ENCODE measurements at regions not wholly inside any gene's neighbourhood (a gene's known extent, or its start where the extent isn't known, plus 50 kb on each side); places are given as distances from the start of the nearest gene placed in this dataset.

DNA sequence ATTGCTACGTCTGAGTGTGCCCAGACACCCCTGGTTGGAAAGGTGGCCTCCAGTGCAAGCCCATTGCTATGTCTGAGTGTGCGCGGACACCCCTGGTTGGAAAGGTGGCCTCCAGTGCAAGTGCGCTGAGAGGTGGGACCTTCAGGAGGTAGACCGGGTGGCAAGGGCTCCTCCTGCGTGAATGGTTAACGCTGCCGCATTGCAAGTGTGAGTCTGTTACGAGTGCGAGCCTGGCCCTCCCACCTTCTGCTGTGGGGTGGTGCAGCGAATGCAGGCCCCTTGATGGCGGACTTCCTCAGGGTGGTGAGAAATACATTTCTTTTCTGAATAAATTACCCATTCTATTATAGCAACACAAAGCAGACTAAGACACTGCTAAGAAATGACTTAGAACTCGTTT is 208.8 kb downstream of the DLL1 start:
- Mint-ChIP-seq H3K4me1 (ENCODE audit: low read depth) (peaks cover 3% of the 10 kb centered on the region), H3K27me3 (no peaks in the 10 kb centered on the region), H3K9me3 (no peaks in the 10 kb centered on the region), H3K36me3 (no peaks in the 10 kb centered on the region), H3K4me3 (no peak overlapping the region), H3K27ac (no peak overlapping the region)
- intact Hi-C loops (cut with micrococcal nuclease), result loop anchor here (10.0 kb wide), 1 partner anchor 213 kb away; the partner anchor contains the start of gene DLL1
- CTCF ChIA-PET, result no interaction called here
- no peak for DNase-seq
- POLR2A ChIA-PET, result no interaction called here

DNA sequence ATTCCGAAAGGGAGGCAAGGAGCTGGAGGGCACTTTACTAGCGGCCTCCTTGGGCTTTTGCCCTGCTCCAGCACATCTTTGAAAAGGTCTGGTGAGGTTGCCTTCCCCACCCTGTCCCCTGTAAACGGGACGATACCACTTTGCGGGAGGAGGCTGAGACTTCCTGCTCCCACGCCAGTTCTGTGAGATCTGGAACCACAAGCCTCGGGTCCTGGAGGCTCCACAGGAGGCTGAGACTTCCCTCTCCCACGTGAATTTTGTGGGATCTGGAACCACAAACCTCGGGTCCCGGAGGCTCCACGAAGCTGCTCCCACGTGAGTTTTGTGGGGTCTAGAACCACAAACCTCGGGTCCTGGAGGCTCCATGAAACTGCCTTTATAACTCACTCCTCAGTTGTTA is 209.3 kb downstream of the DLL1 start:
- Mint-ChIP-seq H3K4me3 (no peak overlapping the region), H3K4me1 (ENCODE audit: low read depth) (no peaks in the 10 kb centered on the region), H3K27me3 (no peaks in the 10 kb centered on the region), H3K9me3 (no peaks in the 10 kb centered on the region), H3K36me3 (no peaks in the 10 kb centered on the region), H3K27ac (no peak overlapping the region)
- no peak for DNase-seq
- ChIA-PET POLR2A (no interaction called here), CTCF (no interaction called here)
- intact Hi-C loops (cut with micrococcal nuclease), result loop anchor here (10.0 kb wide), 1 partner anchor 213 kb away; the partner anchor contains the start of gene DLL1

DNA sequence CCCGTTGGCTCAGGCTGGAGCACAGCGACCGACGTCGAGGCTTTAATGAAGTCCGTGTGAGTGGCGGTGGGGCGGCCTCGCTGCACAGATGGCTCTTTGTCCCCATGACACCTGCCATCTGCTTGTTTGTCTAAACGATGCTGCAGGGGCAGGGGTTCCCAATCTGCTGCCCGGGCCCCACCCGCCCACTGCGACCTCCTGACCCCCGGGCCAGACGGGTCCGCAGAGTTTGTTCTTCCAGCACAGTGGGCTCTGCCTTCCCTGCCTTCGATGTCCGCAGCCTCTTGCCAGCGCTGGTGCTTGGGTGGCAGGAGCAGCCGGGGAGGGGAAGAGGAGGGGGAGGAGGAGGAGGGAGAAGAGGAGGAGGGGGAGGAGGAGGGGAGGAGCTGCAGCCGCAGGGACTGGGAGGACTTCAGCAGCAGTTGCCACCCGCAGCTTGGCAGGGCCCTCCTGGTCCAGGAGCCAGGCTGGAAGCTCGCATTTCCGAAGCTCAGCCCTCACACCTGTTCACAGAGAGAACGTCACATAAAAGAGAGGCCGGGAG is 210.0 kb downstream of the DLL1 start:
- H3K36me3 Mint-ChIP-seq, result no peaks in the 10 kb centered on the region
- H3K4me1 Mint-ChIP-seq (ENCODE audit: low read depth), result no peaks in the 10 kb centered on the region
- ChIA-PET CTCF (no interaction called here), POLR2A (no interaction called here)
- H3K9me3 Mint-ChIP-seq, result no peaks in the 10 kb centered on the region
- no peak overlapping the region for H3K27ac Mint-ChIP-seq
- H3K4me3 Mint-ChIP-seq, result no peak overlapping the region
- intact Hi-C loops (cut with micrococcal nuclease), result loop anchor here (10.0 kb wide), 1 partner anchor 214 kb away; the partner anchor contains the start of gene DLL1
- DNase-seq, result no peak
- H3K27me3 Mint-ChIP-seq, result no peaks in the 10 kb centered on the region

DNA sequence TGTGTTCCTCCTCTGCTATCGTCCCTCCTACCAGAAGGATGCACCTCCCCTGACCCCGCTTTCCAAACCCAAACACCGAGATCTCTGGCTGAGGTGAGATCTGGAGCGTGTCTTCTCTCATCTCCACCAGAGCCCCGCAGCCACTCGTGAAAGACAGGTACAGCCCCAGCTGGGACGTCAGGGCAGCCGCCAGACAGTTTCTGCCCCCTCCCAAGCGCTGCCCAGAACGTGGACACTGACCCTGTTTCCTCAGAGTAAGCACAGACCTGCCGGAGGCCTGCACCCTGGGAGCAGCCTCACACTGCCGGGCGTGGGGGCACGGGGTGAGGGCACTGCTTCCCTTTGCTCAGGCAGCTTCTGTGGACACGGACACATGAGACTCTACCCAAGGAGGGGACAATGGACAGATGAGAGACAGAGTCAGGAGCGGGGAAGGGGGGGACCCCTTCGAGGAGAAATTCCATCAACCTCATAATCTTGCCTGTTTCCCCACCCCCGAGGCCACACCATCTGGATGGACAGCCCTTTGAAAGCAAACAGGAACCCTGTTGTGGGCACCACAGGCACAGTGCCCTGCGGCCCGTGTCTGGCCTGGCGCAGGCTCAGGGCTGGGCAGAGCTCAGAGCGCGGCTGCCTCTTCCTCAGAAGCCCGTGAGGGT is 210.6 kb downstream of the DLL1 start:
- Mint-ChIP-seq H3K9me3 (no peaks in the 10 kb centered on the region), H3K4me3 (no peak overlapping the region), H3K4me1 (ENCODE audit: low read depth) (no peaks in the 10 kb centered on the region), H3K27me3 (no peaks in the 10 kb centered on the region), H3K27ac (no peak overlapping the region), H3K36me3 (no peaks in the 10 kb centered on the region)
- intact Hi-C loops (cut with micrococcal nuclease), result loop anchor here (10.0 kb wide), 1 partner anchor 215 kb away; the partner anchor contains the start of gene DLL1
- ChIA-PET CTCF (no interaction called here), POLR2A (no interaction called here)
- no peak for DNase-seq

DNA sequence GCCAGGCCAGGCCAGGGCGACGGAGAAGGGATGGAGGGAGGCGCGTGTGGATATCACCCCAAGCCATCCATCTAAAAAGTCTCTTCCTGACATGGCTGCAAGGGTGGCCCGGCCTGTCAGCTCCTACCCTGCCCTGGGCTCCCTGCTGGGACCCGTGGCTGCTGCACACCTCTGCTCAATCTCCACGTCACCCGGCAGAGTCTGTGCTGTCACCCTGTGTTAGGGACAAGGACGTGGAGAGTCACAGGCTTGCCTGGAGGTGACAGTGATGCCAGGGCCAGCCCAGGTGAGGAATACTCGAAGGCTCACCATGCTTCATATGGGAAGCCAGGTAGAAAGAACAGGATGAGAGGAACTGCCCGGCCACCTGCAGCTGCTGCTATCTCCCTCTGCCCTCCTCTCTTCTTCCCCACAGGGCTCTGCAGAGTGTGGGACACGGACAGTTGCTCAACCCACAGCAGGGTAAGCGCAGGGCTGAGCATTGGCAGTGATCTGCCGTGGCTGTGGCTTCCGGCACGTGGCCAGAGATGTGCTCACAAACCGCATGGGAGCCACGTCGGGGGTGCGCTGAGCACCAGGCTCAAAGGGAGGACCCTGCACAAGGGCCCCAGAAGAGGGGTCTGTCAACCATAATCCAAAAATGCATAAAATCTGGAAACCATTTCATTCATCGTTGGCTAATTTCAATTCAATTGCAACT is 214.3 kb downstream of the DLL1 start:
- intact Hi-C loops (cut with micrococcal nuclease), result no loop called here
- ChIA-PET POLR2A (no interaction called here), CTCF (no interaction called here)
- Mint-ChIP-seq H3K4me3 (no peak overlapping the region), H3K9me3 (no peaks in the 10 kb centered on the region), H3K27ac (no peak overlapping the region), H3K36me3 (no peaks in the 10 kb centered on the region), H3K27me3 (peaks cover 10% of the 10 kb centered on the region), H3K4me1 (ENCODE audit: low read depth) (no peaks in the 10 kb centered on the region)
- DNase-seq, result no peak

DNA sequence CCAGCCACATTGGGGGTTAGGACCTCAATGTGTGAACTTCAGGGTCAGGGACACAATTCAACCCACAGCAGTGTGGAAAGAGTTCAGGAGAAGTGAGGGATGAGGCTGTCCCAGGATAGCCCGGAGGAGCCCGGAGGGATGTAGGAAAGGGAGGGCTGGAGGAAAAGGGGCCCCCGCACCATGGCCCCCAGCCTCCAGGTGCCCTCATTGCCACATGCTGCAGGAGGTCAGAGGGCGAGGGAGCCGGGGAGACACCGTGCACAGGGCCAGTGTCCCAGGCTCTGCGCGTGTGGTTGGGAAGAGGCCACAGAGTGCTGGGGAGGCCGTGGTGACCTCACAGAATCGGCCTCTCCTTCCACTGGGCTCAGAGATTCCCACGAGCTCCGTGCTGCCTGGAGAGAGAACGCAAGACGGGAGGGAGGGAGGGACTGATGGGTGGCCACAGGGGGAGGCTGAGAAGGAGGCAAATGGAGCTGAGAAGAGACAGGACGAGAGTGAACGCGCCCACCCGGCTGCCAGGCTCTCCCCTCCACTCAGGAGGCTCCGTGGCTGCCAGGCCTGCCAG is 215.1 kb downstream of the DLL1 start:
- no peak for DNase-seq
- Mint-ChIP-seq H3K27me3 (peaks cover 12% of the 10 kb centered on the region), H3K4me3 (no peak overlapping the region), H3K9me3 (no peaks in the 10 kb centered on the region), H3K4me1 (ENCODE audit: low read depth) (no peaks in the 10 kb centered on the region), H3K27ac (no peak overlapping the region), H3K36me3 (no peaks in the 10 kb centered on the region)
- intact Hi-C loops (cut with micrococcal nuclease), result no loop called here
- POLR2A ChIA-PET, result no interaction called here
- CTCF ChIA-PET, result no interaction called here

DNA sequence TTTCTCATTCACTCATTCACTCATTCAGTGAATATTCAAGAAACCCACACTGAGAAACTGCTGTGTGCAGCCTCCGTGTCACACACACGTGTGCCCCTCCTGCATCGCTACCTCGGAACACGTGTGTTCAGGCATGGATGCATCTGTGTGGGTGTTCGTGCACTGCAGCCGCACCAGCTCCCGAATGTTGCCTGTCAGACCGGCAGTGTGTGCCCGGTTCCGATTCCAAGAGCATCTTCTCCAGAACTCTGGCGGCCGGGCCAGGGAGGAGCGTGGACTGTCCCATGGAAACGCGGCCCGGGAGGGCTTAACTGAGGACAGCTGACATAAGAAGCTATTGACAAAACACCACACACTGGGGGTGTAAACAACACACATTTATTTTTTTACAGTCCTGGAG is 216.0 kb downstream of the DLL1 start:
- Mint-ChIP-seq H3K4me3 (no peak overlapping the region), H3K9me3 (no peaks in the 10 kb centered on the region), H3K4me1 (ENCODE audit: low read depth) (no peaks in the 10 kb centered on the region), H3K27me3 (peaks cover 12% of the 10 kb centered on the region), H3K36me3 (no peaks in the 10 kb centered on the region), H3K27ac (no peak overlapping the region)
- no peak for DNase-seq
- CTCF ChIA-PET, result no interaction called here
- intact Hi-C loops (cut with micrococcal nuclease), result no loop called here
- POLR2A ChIA-PET, result no interaction called here

DNA sequence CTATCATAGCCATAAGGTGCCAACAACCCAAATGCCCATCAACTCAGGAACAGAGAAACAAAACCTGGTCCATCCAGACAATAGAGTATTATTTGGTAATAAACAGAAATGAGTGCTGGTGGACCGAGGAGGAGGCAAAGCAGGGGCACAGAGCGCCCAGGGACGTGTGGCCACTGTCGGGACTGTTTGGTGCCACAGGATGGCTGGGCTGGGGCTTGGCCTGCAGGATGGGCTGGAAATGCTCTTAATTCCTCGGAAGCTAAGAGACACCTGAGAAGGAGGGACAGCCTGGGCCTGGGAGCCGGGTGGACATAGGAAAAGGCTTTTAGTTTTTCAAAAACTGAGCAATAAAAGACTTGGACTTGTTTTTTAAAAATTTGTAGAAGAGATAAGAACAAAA is 216.4 kb downstream of the DLL1 start:
- CTCF ChIA-PET, result no interaction called here
- Mint-ChIP-seq H3K27ac (no peak overlapping the region), H3K27me3 (peaks cover 15% of the 10 kb centered on the region)

DNA sequence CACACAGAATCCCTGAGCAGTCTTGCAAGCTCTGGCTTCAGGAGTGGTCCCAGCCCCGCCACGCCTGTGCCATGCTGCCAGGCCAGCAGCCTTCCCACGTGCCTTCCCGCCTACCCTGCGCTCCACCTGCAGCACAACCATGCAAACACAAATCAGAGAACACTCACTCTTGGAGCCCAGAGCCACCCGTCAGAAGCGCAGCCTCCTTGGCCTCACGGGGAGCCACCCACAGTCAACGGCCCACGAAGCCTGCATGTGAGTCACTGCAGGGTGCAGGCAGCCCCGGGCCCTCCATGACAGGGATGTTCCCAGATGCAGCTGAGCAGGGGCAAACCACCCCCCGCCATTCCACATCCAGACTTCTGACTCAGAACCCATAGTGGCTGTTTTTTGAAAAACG is 217.0 kb downstream of the DLL1 start:
- DNase-seq, result no peak
- intact Hi-C loops (cut with micrococcal nuclease), result no loop called here
- peaks cover 19% of the 10 kb centered on the region for H3K27me3 Mint-ChIP-seq
- no peaks in the 10 kb centered on the region for H3K4me1 Mint-ChIP-seq (ENCODE audit: low read depth)
- H3K9me3 Mint-ChIP-seq, result peaks cover 7% of the 10 kb centered on the region
- H3K36me3 Mint-ChIP-seq, result peaks cover 2% of the 10 kb centered on the region
- peak overlapping the region; percentile 14 for H3K27ac Mint-ChIP-seq
- ChIA-PET CTCF (no interaction called here), POLR2A (no interaction called here)
- H3K4me3 Mint-ChIP-seq, result no peak overlapping the region

More for the DNA sequence above, 216.4 kb downstream of the DLL1 start:
- Mint-ChIP-seq H3K4me3 (no peak overlapping the region), H3K4me1 (ENCODE audit: low read depth) (no peaks in the 10 kb centered on the region), H3K36me3 (no peaks in the 10 kb centered on the region), H3K9me3 (peaks cover 4% of the 10 kb centered on the region)
- DNase-seq, result no peak
- POLR2A ChIA-PET, result no interaction called here
- intact Hi-C loops (cut with micrococcal nuclease), result no loop called here

DNA sequence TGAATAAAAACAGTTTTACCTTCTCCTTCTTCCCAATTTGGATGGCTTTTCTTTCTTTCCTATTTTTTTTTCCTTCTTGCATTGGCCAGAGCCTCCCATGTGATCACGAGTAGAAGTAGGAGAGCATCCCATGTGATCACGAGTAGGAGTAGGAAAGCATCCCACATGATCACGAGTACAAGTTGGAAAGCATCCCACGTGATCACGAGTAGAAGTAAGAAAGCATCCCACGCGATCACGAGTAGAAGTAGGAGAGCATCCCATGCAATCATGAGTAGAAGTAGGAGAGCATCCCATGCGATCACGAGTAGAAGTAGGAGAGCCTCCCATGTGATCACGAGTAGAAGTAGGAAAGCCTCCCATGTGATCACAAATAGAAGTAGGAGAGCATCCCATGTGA is 218.6 kb downstream of the DLL1 start:
- Mint-ChIP-seq H3K27me3 (peaks cover 19% of the 10 kb centered on the region), H3K36me3 (peaks cover 2% of the 10 kb centered on the region), H3K4me3 (no peak overlapping the region), H3K4me1 (ENCODE audit: low read depth) (no peaks in the 10 kb centered on the region), H3K9me3 (peaks cover 7% of the 10 kb centered on the region), H3K27ac (no peak overlapping the region)
- DNase-seq, result no peak
- CTCF ChIA-PET, result no interaction called here
- POLR2A ChIA-PET, result no interaction called here
- intact Hi-C loops (cut with micrococcal nuclease), result no loop called here

DNA sequence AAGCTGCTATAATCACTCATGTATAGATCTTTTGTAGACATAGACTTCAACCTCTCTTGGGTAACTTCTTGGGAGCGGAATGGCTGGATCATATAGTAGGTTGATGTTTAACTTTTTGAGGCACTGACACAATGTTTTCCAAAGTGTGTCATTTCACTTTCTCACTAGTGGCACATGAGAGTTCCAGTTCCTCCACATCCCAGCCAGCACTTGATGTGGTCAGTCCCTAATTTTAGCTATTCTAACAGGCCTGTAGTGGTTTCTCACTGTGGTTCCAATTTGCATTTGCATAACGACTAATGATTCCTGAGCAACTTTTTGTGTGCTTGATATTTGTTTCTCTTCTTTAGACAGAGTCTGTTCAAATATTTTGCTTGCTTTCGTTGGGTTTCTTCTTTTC is 221.3 kb downstream of the DLL1 start:
- no peak overlapping the region for H3K4me3 Mint-ChIP-seq
- ChIA-PET POLR2A (no interaction called here), CTCF (no interaction called here)
- no peaks in the 10 kb centered on the region for H3K4me1 Mint-ChIP-seq (ENCODE audit: low read depth)
- peaks cover 19% of the 10 kb centered on the region for H3K27me3 Mint-ChIP-seq
- peaks cover 7% of the 10 kb centered on the region for H3K9me3 Mint-ChIP-seq
- intact Hi-C loops (cut with micrococcal nuclease), result no loop called here
- H3K27ac Mint-ChIP-seq, result no peak overlapping the region
- no peak for DNase-seq
- peaks cover 2% of the 10 kb centered on the region for H3K36me3 Mint-ChIP-seq

DNA sequence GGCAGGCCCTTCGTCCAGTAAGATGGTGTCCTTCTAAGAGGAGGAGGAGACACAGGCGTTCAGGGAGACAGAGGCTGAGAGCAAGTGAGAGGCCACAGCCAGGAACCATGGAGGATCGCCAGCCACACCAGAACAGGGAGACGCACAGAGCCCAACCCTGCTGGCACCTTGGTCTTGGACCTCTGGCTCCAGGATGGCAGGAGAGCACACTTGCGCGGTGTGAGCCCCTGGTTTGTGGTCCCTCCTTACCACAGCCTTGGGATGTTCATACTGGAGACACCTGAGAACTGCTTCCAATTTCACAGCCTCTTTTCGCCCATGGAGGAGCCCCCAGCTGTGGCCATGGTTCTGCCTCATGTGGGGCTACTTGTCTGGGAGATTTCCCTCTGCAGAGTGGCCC is 222.4 kb downstream of the DLL1 start:
- ChIA-PET CTCF (no interaction called here), POLR2A (no interaction called here)
- Mint-ChIP-seq H3K4me3 (no peak overlapping the region), H3K4me1 (ENCODE audit: low read depth) (no peaks in the 10 kb centered on the region), H3K27ac (no peak overlapping the region), H3K36me3 (peaks cover 2% of the 10 kb centered on the region), H3K9me3 (peaks cover 7% of the 10 kb centered on the region), H3K27me3 (peaks cover 15% of the 10 kb centered on the region)
- intact Hi-C loops (cut with micrococcal nuclease), result no loop called here
- no peak for DNase-seq

DNA sequence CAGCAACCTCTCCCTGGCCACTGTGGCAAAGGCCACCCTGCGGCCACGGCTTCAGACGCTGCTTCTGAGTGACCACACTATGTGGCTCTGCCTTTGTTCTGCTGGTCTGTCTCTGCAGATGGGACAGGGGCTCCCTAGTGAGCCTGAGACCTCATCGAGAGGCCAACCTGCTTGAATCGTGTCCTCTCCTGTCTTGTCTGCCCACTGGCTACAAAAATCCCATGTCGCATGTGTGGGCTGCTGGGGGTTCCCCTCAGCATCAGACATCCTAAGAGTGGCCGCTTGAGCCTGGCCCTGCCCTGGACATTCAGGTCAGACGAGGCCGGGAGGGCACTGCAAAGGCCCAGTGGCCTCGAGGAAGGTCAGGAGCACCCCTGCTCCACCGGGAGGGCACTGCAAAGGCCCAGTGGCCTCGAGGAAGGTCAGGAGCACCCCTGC is 222.9 kb downstream of the DLL1 start:
- Mint-ChIP-seq H3K9me3 (peaks cover 7% of the 10 kb centered on the region), H3K27me3 (peaks cover 13% of the 10 kb centered on the region), H3K4me3 (no peak overlapping the region), H3K27ac (no peak overlapping the region), H3K4me1 (ENCODE audit: low read depth) (no peaks in the 10 kb centered on the region), H3K36me3 (peaks cover 2% of the 10 kb centered on the region)
- ChIA-PET CTCF (no interaction called here), POLR2A (no interaction called here)
- DNase-seq, result no peak
- intact Hi-C loops (cut with micrococcal nuclease), result no loop called here
